SU-DHL-6 (cell line): ENCODE measurements at regions not wholly inside any gene's neighbourhood (a gene's known extent, or its start where the extent isn't known, plus 50 kb on each side); places are given as distances from the start of the nearest gene placed in this dataset.

Source experiments
- EZH2phosphoT487 ChIP-seq: fragments of 200-600 bp; sonication (generic), shearing (Covaris generic); conservative IDR thresholded peaks from 2 replicates; pipeline ENCODE4 v1.6.1; 2018; ENCODE audit warnings: mild to moderate bottlenecking, antibody characterized with exemption, low read length, moderate library complexity, mixed read lengths
- TF ChIP-seq, protein P1 (sequence below): fragments of 200-600 bp; sonication (generic); IDR thresholded peaks from one replicate; pipeline ENCODE4 v1.5.1; 2017; ENCODE audit warnings: antibody characterized with exemption, mild to moderate bottlenecking, low read length, moderate library complexity; ENCODE audit not compliant: insufficient read depth, poor library complexity, severe bottlenecking

DNA sequence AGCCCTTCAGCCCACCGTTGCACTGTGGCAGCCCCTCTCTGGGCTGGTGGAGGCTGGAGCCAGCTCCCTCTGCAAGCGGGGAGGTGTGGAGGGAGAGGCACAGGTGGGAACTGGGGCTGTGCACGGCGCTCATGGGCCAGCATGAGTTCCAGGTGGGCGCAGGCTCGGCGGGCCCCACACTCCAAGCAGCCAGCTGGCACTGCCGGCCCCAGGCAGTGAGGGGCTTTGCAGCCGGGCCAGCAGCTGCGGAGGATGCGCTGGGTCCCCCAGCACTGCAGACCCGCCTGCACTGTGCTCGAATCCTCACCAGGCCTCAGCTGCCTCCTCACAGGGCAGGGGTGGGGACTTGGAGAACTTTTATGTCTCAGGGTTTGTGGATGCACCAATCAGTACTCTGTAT is 1354.8 kb upstream of the IGFBP7 start:
- TF ChIP-seq, protein P1, sequence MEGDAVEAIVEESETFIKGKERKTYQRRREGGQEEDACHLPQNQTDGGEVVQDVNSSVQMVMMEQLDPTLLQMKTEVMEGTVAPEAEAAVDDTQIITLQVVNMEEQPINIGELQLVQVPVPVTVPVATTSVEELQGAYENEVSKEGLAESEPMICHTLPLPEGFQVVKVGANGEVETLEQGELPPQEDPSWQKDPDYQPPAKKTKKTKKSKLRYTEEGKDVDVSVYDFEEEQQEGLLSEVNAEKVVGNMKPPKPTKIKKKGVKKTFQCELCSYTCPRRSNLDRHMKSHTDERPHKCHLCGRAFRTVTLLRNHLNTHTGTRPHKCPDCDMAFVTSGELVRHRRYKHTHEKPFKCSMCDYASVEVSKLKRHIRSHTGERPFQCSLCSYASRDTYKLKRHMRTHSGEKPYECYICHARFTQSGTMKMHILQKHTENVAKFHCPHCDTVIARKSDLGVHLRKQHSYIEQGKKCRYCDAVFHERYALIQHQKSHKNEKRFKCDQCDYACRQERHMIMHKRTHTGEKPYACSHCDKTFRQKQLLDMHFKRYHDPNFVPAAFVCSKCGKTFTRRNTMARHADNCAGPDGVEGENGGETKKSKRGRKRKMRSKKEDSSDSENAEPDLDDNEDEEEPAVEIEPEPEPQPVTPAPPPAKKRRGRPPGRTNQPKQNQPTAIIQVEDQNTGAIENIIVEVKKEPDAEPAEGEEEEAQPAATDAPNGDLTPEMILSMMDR = no peak
- TF ChIP-seq EZH2phosphoT487 = no peak
